Stomach (tissue), 8 donors: ENCODE measurements at regions not wholly inside any gene's neighbourhood (a gene's known extent, or its start where the extent isn't known, plus 50 kb on each side); places are given as distances from the start of the nearest gene placed in this dataset.

ENCODE experiments used
- DNase-seq, 2 donors: peaks; one replicate each; pipeline versions ENCODE4 v3.0.0 to v3.0.0-alpha.2; 2013 to 2019
- H3K27ac ChIP-seq, 5 donors: fragments of 200-600 bp in 4 of 5; sonication (generic) in 4 of 5; one replicate each; pipeline ENCODE4 v1.5.1; 2013 to 2019; ENCODE audit warnings: mild to moderate bottlenecking in 1 of 5, moderate library complexity in 1 of 5
- H3K27me3 ChIP-seq, 3 donors: fragments of 200-600 bp; sonication (generic); one replicate each; pipeline ENCODE4 v1.5.1; 2017 to 2019; ENCODE audit warnings: mixed run types in 1 of 3
- H3K36me3 ChIP-seq, 4 donors: fragments of 200-600 bp; sonication (generic); 1 replicate in 3 of 4; 2 replicates in 1 of 4; pipeline ENCODE4 v1.5.1; 2016 to 2019
- H3K4me1 ChIP-seq, 4 donors: fragments of 200-600 bp; sonication (generic); one replicate each; pipeline ENCODE4 v1.5.1; 2016 to 2019
- H3K4me3 ChIP-seq, 4 donors: fragments of 200-600 bp; sonication (generic) in 3 of 4; one replicate each; pipeline ENCODE4 v1.5.1; 2016 to 2019; ENCODE audit warnings: mild to moderate bottlenecking in 1 of 4
- H3K9me3 ChIP-seq, 4 donors: fragments of 200-600 bp; sonication (generic); one replicate each; pipeline ENCODE4 v1.5.1; 2016 to 2019
- CTCF ChIP-seq, 7 experiments: fragments of 450-650 bp in 4 of 7; fragments of 200-600 bp in 3 of 7; sonication (generic) in 3 of 7; IDR thresholded peaks; one replicate each; pipeline ENCODE4 v1.5.1; 2016 to 2019; ENCODE audit warnings: antibody characterized with exemption in 7 of 7, control low read depth in 2 of 7, mild to moderate bottlenecking in 1 of 7
- EP300 ChIP-seq: sonication (generic); formaldehyde crosslinking; IDR thresholded peaks from one replicate; pipeline ENCODE4 v1.6.1; 2017; ENCODE audit warnings: antibody characterized with exemption
- POLR2A ChIP-seq, 4 donors: fragments of 450-650 bp; IDR thresholded peaks; one replicate each; pipeline ENCODE4 v1.6.1; 2016; ENCODE audit warnings: antibody characterized with exemption in 4 of 4, control low read depth in 2 of 4, mild to moderate bottlenecking in 1 of 4, moderate library complexity in 1 of 4
- POLR2AphosphoS5 ChIP-seq, 3 donors: sonication (generic); formaldehyde crosslinking; IDR thresholded peaks; one replicate each; pipeline ENCODE4 v1.6.1; 2016; ENCODE audit warnings: antibody characterized with exemption in 3 of 3
- WGBS, 5 donors: extraction: QIAGEN DNeasy Blood & Tissue Kit in 3 of 5; methylation state at CpG; one replicate each; pipeline versions ENCODE4 v1.1.5 to v1.1.7; 2013 to 2018; 5-methylcytosine and 5-hydroxymethylcytosine counted together
- intact Hi-C: fragments of 100-400 bp; cut with DNase I; formaldehyde crosslinking; loops from one replicate; pipeline ENCODE4 v1.15.1; 2023; ENCODE audit warnings: low total_unique reads
- donor health status: healthy with polysubstance abuse.
- donor health status: Bipolar disorder and iron deficiency.
- donor health status: healthy.

DNA sequence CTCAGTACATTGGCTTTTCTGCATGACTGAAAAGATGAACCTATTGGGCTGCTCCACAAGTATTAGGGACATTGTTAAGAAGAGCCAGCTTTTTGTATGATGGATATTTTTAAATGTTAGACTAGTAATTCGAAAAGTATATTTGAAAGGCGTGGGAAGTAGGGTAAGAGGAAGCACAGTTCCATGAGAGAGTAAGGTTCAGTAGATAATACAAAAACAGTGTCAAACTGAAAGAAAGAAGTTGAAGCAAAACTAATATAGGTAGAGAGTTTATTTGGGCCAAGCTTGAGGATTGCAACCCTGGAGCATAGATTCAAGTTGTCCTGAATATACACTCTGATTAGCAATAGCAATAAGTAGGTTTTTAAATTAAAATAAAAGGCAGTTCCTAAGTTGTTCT, 193.9 kb downstream of the RASSF9 start:
- no peak for DNase-seq
- Histone ChIP-seq H3K27ac (no peak overlapping the region), H3K27me3 (no peaks in the 10 kb centered on the region), H3K9me3 (no peaks in the 10 kb centered on the region), H3K36me3 (no peaks in the 10 kb centered on the region), H3K4me3 (no peak overlapping the region), H3K4me1 (no peaks in the 10 kb centered on the region)
- WGBS, 5 donors, result 87 to 96% (median 89%) methylated on average over 2 of the region's 2 CpGs
- intact Hi-C loops, result no loop called here
- TF ChIP-seq POLR2A (IDR thresholded peaks at IDR 0.05), result no peak
- no peak for TF ChIP-seq POLR2AphosphoS5 (IDR thresholded peaks at IDR 0.05)
- no peak for TF ChIP-seq CTCF (IDR thresholded peaks at IDR 0.05)
- TF ChIP-seq EP300, result no peak

DNA sequence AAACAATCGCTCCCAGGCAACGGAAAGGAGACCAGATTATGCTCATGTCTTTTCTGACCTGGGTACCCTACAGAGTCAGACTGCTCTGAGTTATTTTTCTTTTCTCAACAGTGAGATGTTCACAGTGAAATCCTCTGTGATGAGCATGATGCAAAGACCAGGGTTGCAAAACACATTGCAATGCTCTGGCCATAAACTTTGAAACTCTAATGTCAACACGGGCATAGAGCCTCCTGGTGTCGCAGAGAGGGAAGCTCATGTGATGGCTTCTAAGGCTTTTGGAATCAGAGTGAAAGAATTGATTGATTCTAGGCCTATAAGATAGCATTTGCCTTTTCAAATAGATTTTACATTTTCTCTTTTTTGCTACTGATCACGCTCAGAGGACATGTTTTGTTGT, 193.4 kb downstream of the RASSF9 start:
- intact Hi-C loops, result no loop called here
- H3K9me3 ChIP-seq, result no peaks in the 10 kb centered on the region
- H3K36me3 ChIP-seq, result no peaks in the 10 kb centered on the region
- no peak overlapping the region for H3K4me3 ChIP-seq
- H3K27ac ChIP-seq, result no peak overlapping the region
- no peaks in the 10 kb centered on the region for H3K27me3 ChIP-seq
- H3K4me1 ChIP-seq, result no peaks in the 10 kb centered on the region
- TF ChIP-seq POLR2A (IDR thresholded peaks at IDR 0.05), result no peak
- TF ChIP-seq CTCF (IDR thresholded peaks at IDR 0.05), result no peak
- TF ChIP-seq EP300, result no peak
- TF ChIP-seq POLR2AphosphoS5 (IDR thresholded peaks at IDR 0.05), result no peak
- 68 to 82% (median 76%) methylated on average over 5 of the region's 5 CpGs for whole genome bisulfite sequencing, 5 donors
- DNase-seq, result no peak

- intact Hi-C loops, result no loop called here
- H3K27ac ChIP-seq, result no peak overlapping the region
Observed at GRCh38 chr12:85644508-85644907, 191.7 kb downstream of the RASSF9 start.

DNA sequence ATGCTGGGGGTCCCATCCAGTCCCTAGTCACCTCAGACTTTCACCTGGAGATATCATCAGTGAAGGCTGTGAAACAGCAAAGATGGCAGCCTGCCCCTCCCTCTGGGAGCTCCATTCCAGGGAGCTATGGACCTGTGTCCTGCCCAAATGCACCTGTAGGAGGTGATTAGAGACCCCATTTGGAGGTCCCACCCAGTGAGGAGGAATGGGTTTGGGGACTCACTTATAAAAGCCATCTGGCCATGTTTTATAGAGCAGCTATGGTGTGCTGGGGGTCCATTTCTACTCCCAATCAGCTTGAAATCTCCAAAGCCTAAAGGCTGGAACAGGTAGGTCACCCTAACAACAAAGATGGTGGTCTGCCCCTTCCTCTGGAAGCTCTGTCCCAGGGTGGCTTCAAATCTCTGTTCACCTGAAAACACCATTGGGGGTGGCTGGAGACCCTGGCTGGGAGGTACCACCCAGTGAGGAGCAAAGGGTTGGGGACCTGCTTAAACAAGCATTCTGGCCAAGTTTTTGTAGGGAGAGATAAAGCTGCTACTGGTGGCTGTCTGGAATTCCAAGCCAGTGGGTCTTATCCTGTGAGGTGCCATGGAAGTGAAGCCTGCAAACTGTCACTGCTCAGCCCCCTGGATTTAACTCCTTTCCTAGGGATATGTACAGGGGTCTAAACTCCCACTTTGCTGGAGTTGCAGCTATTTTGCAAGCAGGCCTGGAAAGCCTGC, 182.3 kb downstream of the RASSF9 start:
- H3K9me3 ChIP-seq, result peaks cover 0 to 25% (median 14%) of the 10 kb centered on the region in 4 donors
- H3K4me1 ChIP-seq, result no peaks in the 10 kb centered on the region
- H3K27ac ChIP-seq, result no peak overlapping the region
- no peak for DNase-seq
- no peak for TF ChIP-seq POLR2A (IDR thresholded peaks at IDR 0.05)
- no peak for TF ChIP-seq POLR2AphosphoS5 (IDR thresholded peaks at IDR 0.05)
- TF ChIP-seq EP300, result no peak
- no peak for TF ChIP-seq CTCF (IDR thresholded peaks at IDR 0.05)
- H3K4me3 ChIP-seq, result no peak overlapping the region
- intact Hi-C loops, result no loop called here
- no peaks in the 10 kb centered on the region for H3K27me3 ChIP-seq
- no peaks in the 10 kb centered on the region for H3K36me3 ChIP-seq

More at GRCh38 chr12:85644508-85644907, 191.7 kb downstream of the RASSF9 start:
- Histone ChIP-seq H3K4me1 (no peaks in the 10 kb centered on the region), H3K4me3 (no peak overlapping the region), H3K36me3 (no peaks in the 10 kb centered on the region), H3K9me3 (no peaks in the 10 kb centered on the region), H3K27me3 (no peaks in the 10 kb centered on the region)
- no peak for DNase-seq
- WGBS, 5 donors, result 58 to 71% (median 66%) methylated on average over 3 of the region's 3 CpGs
- TF ChIP-seq POLR2AphosphoS5 (IDR thresholded peaks at IDR 0.05) (no peak), POLR2A (IDR thresholded peaks at IDR 0.05) (no peak), CTCF (IDR thresholded peaks at IDR 0.05) (no peak), EP300 (no peak)
